ENCODE measurements at regions not wholly inside any gene's neighbourhood (a gene's known extent, or its start where the extent isn't known, plus 50 kb on each side); places are given as distances from the start of the nearest gene placed in this dataset.
A peak's percentile ranks its signal among the peaks of the same experiment; 100 is the strongest.

DNA sequence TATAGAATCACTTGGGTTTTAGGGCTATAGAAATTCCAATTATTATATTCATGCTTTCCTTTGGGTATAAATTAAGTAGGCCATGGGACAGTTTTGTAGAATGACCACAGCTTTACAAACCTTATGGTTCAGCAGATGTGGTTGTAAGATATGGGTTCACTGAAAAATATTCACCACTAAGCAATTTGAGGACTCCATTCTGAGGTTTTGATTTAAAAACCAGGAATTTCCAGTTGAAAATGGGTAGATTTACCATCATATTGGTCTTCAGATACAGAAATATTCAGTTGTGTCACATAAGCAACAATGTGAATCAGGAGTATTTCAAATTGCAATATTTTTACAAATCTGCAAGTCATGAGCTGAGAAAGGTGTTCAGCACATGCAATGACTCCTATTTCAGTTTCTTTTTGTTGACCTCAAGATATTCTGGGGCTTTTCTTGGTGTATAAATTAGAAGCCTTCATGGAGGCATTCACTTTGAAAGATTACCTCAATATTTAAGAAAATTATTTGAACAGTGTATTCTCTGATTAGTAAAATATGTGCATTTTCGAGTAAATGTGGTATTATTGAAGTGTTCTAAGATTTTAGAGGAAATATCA, 218.4 kb upstream of the HCCS start:
- intact Hi-C loops (cut with DNase I), result no loop called here
- Histone ChIP-seq H3K4me1 (no peaks in the 10 kb centered on the region), H3K36me3 (no peaks in the 10 kb centered on the region), H3K27ac (no peak overlapping the region), H3K4me3 (no peak overlapping the region), H3K9me3 (no peaks in the 10 kb centered on the region), H3K27me3 (no peaks in the 10 kb centered on the region)
- DNase-seq (no peak), ATAC-seq (no peak), FAIRE-seq (no peak)
- TF ChIP-seq, protein P1, sequence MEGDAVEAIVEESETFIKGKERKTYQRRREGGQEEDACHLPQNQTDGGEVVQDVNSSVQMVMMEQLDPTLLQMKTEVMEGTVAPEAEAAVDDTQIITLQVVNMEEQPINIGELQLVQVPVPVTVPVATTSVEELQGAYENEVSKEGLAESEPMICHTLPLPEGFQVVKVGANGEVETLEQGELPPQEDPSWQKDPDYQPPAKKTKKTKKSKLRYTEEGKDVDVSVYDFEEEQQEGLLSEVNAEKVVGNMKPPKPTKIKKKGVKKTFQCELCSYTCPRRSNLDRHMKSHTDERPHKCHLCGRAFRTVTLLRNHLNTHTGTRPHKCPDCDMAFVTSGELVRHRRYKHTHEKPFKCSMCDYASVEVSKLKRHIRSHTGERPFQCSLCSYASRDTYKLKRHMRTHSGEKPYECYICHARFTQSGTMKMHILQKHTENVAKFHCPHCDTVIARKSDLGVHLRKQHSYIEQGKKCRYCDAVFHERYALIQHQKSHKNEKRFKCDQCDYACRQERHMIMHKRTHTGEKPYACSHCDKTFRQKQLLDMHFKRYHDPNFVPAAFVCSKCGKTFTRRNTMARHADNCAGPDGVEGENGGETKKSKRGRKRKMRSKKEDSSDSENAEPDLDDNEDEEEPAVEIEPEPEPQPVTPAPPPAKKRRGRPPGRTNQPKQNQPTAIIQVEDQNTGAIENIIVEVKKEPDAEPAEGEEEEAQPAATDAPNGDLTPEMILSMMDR (IDR thresholded peaks at IDR 0.05), result no peak
- 45 to 81% methylated on average over 1 of the region's 1 CpG for WGBS, 2 donors

DNA sequence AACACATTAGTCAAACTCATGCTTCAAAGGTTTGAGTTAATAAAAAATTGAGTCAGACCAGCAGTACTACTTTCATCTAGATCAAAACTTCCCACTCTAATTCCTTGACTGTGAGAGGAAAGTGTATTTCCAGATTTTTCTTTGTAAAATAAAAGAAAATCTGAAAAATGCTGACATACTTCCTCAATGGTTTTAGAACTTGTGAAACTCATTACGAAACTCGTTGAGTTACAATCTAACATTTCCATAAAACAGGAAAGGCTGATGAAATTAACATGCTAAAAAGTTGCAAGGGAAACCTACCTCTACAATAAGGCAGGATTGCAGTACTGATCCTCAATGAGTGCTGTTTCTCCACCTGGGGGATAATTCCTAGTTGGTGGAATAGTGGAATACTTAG, 217.8 kb upstream of the HCCS start:
- TF ChIP-seq, protein P1 (IDR thresholded peaks at IDR 0.05), result no peak
- 69 to 83% methylated on average over 2 of the region's 2 CpGs for WGBS, 2 donors
- Histone ChIP-seq H3K9me3 (no peaks in the 10 kb centered on the region), H3K4me1 (no peaks in the 10 kb centered on the region), H3K36me3 (no peaks in the 10 kb centered on the region), H3K27me3 (no peaks in the 10 kb centered on the region), H3K27ac (no peak overlapping the region), H3K4me3 (no peak overlapping the region)
- no peak for FAIRE-seq
- intact Hi-C loops (cut with DNase I), result no loop called here
- ATAC-seq, result no peak
- DNase-seq, result no peak

DNA sequence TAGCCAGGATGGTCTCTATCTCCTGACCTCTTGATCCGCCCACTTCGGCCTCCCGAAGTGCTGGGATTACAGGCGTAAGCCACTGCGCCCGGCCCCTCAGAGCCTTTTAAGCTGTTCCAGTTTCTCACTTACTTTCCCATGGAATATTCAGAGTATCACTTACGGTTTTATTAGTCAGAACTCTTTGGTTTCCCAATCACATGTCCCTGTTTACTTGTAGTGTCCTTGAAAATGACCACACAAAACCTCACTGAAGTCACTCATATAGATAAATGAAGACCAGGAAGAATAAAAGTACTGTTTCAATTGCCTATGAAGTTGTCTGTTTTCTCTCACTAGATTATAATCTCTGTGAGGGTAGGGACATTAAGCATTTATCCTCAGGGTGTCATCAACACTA, 217.2 kb upstream of the HCCS start:
- Histone ChIP-seq H3K36me3 (no peaks in the 10 kb centered on the region), H3K27me3 (no peaks in the 10 kb centered on the region), H3K4me1 (no peaks in the 10 kb centered on the region), H3K27ac (no peak overlapping the region), H3K4me3 (no peak overlapping the region), H3K9me3 (no peaks in the 10 kb centered on the region)
- ATAC-seq (no peak), DNase-seq (no peak), FAIRE-seq (no peak)
- WGBS, 2 donors, result 85 to 89% methylated on average over 7 of the region's 7 CpGs
- TF ChIP-seq, protein P1 (IDR thresholded peaks at IDR 0.05), result no peak
- intact Hi-C loops (cut with DNase I), result no loop called here

DNA sequence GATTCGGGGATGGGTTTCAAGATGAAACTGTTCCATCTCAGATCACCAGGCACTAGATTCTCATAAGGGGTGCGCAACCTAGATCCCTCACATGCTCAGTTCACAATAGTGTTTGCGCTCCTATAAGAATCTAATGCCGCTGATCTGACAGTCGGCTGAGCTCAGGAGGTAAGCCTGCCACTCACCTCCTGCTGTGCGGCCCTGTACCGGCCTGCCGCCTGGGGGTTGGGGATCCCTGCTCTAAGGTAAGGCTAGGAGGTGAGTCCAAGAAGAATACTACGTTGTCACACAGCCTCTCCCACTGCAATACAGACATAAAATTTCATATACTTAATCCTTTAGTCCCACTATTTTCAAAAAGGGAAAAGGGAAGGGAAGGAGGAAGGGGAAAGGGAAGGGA, 213.4 kb upstream of the HCCS start:
- intact Hi-C loops (cut with DNase I), result no loop called here
- H3K9me3 ChIP-seq, result no peaks in the 10 kb centered on the region
- H3K27me3 ChIP-seq, result no peaks in the 10 kb centered on the region
- TF ChIP-seq, protein P1 (IDR thresholded peaks at IDR 0.05), result no peak
- no peak overlapping the region for H3K4me3 ChIP-seq
- no peak for FAIRE-seq
- H3K27ac ChIP-seq, result no peak overlapping the region
- 72 to 92% methylated on average over 9 of the region's 9 CpGs for WGBS, 2 donors
- peaks cover 0 to 8% (median 5%) of the 10 kb centered on the region in 3 donors for H3K4me1 ChIP-seq
- no peaks in the 10 kb centered on the region for H3K36me3 ChIP-seq
- DNase-seq, result no peak
- ATAC-seq, result no peak

DNA sequence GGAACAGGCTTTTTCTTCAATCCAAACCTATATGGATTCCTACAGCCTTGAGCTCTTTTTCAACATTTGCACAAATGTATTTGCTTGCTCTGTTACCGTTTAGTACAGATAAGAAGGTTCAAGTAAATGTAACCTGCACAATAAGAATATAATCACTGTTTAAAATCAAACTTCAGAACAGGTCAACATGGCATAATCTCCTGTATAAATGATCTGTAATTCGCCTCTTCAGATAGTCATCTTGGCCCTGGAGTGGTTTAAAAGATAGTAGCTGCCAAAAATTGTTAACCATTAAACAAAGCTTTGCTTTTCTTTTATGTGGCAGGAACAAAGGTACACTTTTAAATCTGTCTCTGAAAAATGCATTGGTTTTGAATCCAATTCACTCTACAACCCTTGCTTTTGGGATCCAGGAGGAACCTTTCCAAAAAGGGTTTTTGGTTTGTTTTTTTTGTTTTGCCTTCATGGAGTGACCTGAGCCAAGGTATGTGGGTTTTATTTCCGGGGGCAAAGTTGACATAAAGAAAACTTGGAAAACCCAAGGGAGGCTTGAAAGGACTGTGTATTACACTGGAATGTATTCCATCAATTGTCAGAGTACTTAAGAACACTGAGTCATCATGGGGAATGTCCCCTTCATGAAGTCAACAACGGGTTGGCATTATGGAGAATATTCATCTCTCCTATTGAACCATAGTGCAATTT, 210.4 kb upstream of the HCCS start:
- DNase-seq, result no peak
- Histone ChIP-seq H3K27me3 (no peaks in the 10 kb centered on the region), H3K4me3 (no peak overlapping the region), H3K36me3 (no peaks in the 10 kb centered on the region), H3K4me1 (peaks cover 0 to 8% (median 5%) of the 10 kb centered on the region in 3 donors), H3K9me3 (no peaks in the 10 kb centered on the region), H3K27ac (no peak overlapping the region)
- TF ChIP-seq, protein P1 (IDR thresholded peaks at IDR 0.05), result no peak
- intact Hi-C loops (cut with DNase I), result no loop called here
- peak; percentile 89 for FAIRE-seq
- 10% methylated on average over 4 of the region's 4 CpGs for WGBS, 2 donors
- ATAC-seq, result peak in 3 of 4 donors; percentile 50 to 77 (median 65)
